HG02678 (cell line): ENCODE measurements at regions not wholly inside any gene's neighbourhood (a gene's known extent, or its start where the extent isn't known, plus 50 kb on each side); places are given as distances from the start of the nearest gene placed in this dataset.

ENCODE experiments used
- ATAC-seq: cut with Tn5 transposase; IDR thresholded peaks from one replicate; pipeline ENCODE4 v1.9.1; 2021; ENCODE audit warnings: mild to moderate bottlenecking, moderate library complexity; ENCODE audit not compliant: unreplicated experiment

GRCh38 chr6:71119560-71119959 lies 162.7 kb upstream of the B3GAT2 start:
- no peak for ATAC-seq

- ATAC-seq = no peak
Measured at GRCh38 chr6:71123051-71123450, 165.6 kb upstream of the OGFRL1 start.

- no peak for ATAC-seq
Measured at GRCh38 chr6:71124340-71124739, 164.3 kb upstream of the OGFRL1 start.

GRCh38 chr6:71125216-71125615 lies 163.4 kb upstream of the OGFRL1 start:
- no peak for ATAC-seq

GRCh38 chr6:71126506-71126905 lies 162.1 kb upstream of the OGFRL1 start:
- ATAC-seq = no peak

GRCh38 chr6:71127374-71127773 lies 161.2 kb upstream of the OGFRL1 start:
- no peak for ATAC-seq

GRCh38 chr6:71130277-71130676 lies 158.3 kb upstream of the OGFRL1 start:
- no peak for ATAC-seq

- ATAC-seq = no peak
Measured at GRCh38 chr6:71134929-71135642, 153.5 kb upstream of the OGFRL1 start.

GRCh38 chr6:71137973-71138372 lies 150.6 kb upstream of the OGFRL1 start:
- ATAC-seq = no peak

- ATAC-seq = no peak
Measured at GRCh38 chr6:71138376-71138775, 150.2 kb upstream of the OGFRL1 start.

GRCh38 chr6:71139249-71139648 lies 149.4 kb upstream of the OGFRL1 start:
- ATAC-seq = no peak

GRCh38 chr6:71153755-71154325 lies 134.8 kb upstream of the OGFRL1 start:
- no peak for ATAC-seq

GRCh38 chr6:71157345-71157744 lies 131.3 kb upstream of the OGFRL1 start:
- ATAC-seq = no peak

- ATAC-seq = no peak
Measured at GRCh38 chr6:71164890-71165289, 123.7 kb upstream of the OGFRL1 start.

- no peak for ATAC-seq
Measured at GRCh38 chr6:71168233-71168765, 120.3 kb upstream of the OGFRL1 start.

- ATAC-seq = no peak
Measured at GRCh38 chr6:71171497-71172070, 117.0 kb upstream of the OGFRL1 start.

- no peak for ATAC-seq
Measured at GRCh38 chr6:71179249-71179885, 109.2 kb upstream of the OGFRL1 start.

GRCh38 chr6:71181565-71181964 lies 107.0 kb upstream of the OGFRL1 start:
- ATAC-seq = no peak

- no peak for ATAC-seq
Measured at GRCh38 chr6:71187141-71187540, 101.5 kb upstream of the OGFRL1 start.

- ATAC-seq = no peak
Measured at GRCh38 chr6:71190809-71191208, 97.8 kb upstream of the OGFRL1 start.

GRCh38 chr6:71194724-71195123 lies 93.9 kb upstream of the OGFRL1 start:
- no peak for ATAC-seq

- no peak for ATAC-seq
Measured at GRCh38 chr6:71197267-71197666, 91.3 kb upstream of the OGFRL1 start.
